Heart left ventricle (tissue), 16 donors: ENCODE measurements at regions not wholly inside any gene's neighbourhood (a gene's known extent, or its start where the extent isn't known, plus 50 kb on each side); places are given as distances from the start of the nearest gene placed in this dataset.

Source experiments
- ATAC-seq, 4 donors: fragments of 200-7000 bp; cut with Tn5 transposase; one replicate each; pipeline ENCODE4 v1.9.1; 2020 to 2022; ENCODE audit warnings: moderate library complexity in 4 of 4, mild to moderate bottlenecking in 3 of 4, moderate number of reproducible peaks in 1 of 4
- DNase-seq, 5 donors: peaks; one replicate each; pipeline ENCODE4 v3.0.0-alpha.2; 2020
- H3K27ac ChIP-seq, 12 donors: fragments of 200-600 bp; sonication (generic) in 4 of 12; one replicate each; pipeline versions ENCODE4 v1.5.0 to v1.8.0; 2016 to 2022; ENCODE audit warnings: mild to moderate bottlenecking in 2 of 12
- H3K27me3 ChIP-seq, 9 donors: fragments of 200-600 bp; sonication (generic) in 2 of 9; one replicate each; pipeline versions ENCODE4 v1.5.1 to v1.8.0; 2016 to 2022; ENCODE audit warnings: mild to moderate bottlenecking in 3 of 9
- H3K36me3 ChIP-seq, 9 donors: fragments of 200-600 bp; sonication (generic) in 2 of 9; one replicate each; pipeline versions ENCODE4 v1.5.0 to v1.8.0; 2018 to 2022; ENCODE audit warnings: mild to moderate bottlenecking in 2 of 9
- H3K4me1 ChIP-seq, 12 donors: fragments of 200-600 bp; sonication (generic) in 4 of 12; one replicate each; pipeline versions ENCODE4 v1.5.0 to v1.8.0; 2016 to 2022; ENCODE audit warnings: mild to moderate bottlenecking in 3 of 12
- H3K4me3 ChIP-seq, 12 donors: fragments of 200-600 bp; sonication (generic) in 4 of 12; one replicate each; pipeline versions ENCODE4 v1.5.0 to v1.8.0; 2017 to 2022; ENCODE audit warnings: mild to moderate bottlenecking in 9 of 12, moderate library complexity in 4 of 12
- H3K9me3 ChIP-seq, 12 donors: fragments of 200-600 bp; sonication (generic) in 4 of 12; one replicate each; pipeline versions ENCODE4 v1.5.0 to v1.8.0; 2016 to 2022; ENCODE audit warnings: mild to moderate bottlenecking in 1 of 12
- POLR2A ChIP-seq, 2 donors: fragments of 450-650 bp; IDR thresholded peaks; one replicate each; pipeline ENCODE4 v1.6.1; 2017; ENCODE audit warnings: antibody characterized with exemption in 2 of 2, mild to moderate bottlenecking in 2 of 2, moderate library complexity in 2 of 2
- WGBS, 4 donors: extraction: QIAGEN DNeasy Blood & Tissue Kit in 2 of 4; methylation state at CpG; one replicate each; pipeline versions ENCODE4 v1.1.5 to v1.1.7; 2013 to 2018; 5-methylcytosine and 5-hydroxymethylcytosine counted together
- intact Hi-C, 10 donors: fragments of 100-400 bp; cut with DNase I; formaldehyde crosslinking; loops; one replicate each; pipeline versions ENCODE4 v1.11.1 to v1.14.2; 2022
- TF ChIP-seq, protein P1 (sequence below), 12 donors: fragments of 200-600 bp; sonication (generic) in 4 of 12; IDR thresholded peaks; one replicate each; pipeline versions ENCODE4 v1.5.0 to v1.8.0; 2018 to 2022; ENCODE audit warnings: antibody characterized with exemption in 12 of 12, mild to moderate bottlenecking in 5 of 12
- donor health status: ischemic (EF 13 %, LVEDD 7.1; RV severe dilation, severe dysfunction).
- donor health status: healthy with polysubstance abuse.
- donor health status: DM: no; HTN: yes; CAD: no.
- donor health status: DM: no; HTN: no; CAD: no.
- donor health status: ischemic (EF 25% LVEDD 6.9; RV normal size, moderate dysfunction).
- donor health status: ischemic (EF 25% LVEDD 5.7; RV mildly dilated, moderate dysfunction).
- donor health status: healthy.
- donor health status: DM: yes; HTN: yes; CAD: no.
- donor health status: ischemic (EF 35%, LVEDD 5.7; RV mildly dilated, moderate dysfunction).
- donor health status: nonischemic (EF 11% LVEDD 7.7; RV severe dilation, severe dysfunction).
- donor health status: DM: yes; HTN: yes; CAD: no.
- donor health status: PGD.
- donor health status: ischemic (EF 29% LVEDD 5.4; RV normal size, mild dysfunction).
- donor health status: nonischemic (EF 23%, LVEDD 6.1; RV moderate dilation, normal function).

DNA sequence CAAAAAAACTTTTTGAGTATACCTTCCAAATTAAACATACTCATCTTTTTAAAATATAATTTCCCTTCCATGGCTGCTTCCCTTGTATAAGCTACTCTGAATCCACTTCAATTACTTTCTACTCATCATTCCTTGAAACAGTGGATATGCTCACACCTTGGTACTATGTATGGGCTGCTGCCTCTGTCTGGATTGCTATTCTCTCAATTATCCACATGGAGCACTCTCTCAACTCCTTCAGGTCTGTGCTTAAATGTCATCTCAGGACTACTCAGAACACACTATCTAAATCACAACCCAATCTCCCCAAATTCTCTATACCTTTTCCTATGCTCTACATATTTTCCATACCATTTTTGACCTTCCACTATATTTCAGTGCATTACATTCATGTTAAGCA is 898.9 kb upstream of the EPHA5 start:
- no peak for ATAC-seq
- H3K27ac ChIP-seq, result no peak overlapping the region
- no peak for TF ChIP-seq POLR2A (IDR thresholded peaks at IDR 0.05)
- TF ChIP-seq, protein P1, sequence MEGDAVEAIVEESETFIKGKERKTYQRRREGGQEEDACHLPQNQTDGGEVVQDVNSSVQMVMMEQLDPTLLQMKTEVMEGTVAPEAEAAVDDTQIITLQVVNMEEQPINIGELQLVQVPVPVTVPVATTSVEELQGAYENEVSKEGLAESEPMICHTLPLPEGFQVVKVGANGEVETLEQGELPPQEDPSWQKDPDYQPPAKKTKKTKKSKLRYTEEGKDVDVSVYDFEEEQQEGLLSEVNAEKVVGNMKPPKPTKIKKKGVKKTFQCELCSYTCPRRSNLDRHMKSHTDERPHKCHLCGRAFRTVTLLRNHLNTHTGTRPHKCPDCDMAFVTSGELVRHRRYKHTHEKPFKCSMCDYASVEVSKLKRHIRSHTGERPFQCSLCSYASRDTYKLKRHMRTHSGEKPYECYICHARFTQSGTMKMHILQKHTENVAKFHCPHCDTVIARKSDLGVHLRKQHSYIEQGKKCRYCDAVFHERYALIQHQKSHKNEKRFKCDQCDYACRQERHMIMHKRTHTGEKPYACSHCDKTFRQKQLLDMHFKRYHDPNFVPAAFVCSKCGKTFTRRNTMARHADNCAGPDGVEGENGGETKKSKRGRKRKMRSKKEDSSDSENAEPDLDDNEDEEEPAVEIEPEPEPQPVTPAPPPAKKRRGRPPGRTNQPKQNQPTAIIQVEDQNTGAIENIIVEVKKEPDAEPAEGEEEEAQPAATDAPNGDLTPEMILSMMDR (IDR thresholded peaks at IDR 0.05), result no peak

DNA sequence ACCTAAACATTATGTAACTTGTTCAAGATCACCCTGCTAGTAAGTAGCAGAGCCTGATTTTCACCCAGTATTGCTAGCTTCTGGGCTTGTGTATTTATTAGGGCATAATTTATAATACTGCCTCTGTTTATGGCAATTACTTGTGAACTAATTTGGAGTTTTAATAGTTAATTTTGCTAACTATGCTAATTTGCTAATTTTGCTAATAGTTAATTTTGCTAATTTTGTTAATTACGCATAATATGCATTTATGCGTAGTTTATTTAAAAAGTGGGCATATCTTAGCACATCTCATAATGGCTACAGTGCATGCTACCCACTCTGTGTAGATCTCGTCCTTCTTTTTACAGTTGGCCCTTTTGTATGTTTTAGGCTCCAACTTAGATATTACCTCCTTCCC is 898.1 kb upstream of the EPHA5 start:
- no peak overlapping the region for H3K27ac ChIP-seq
- no peaks in the 10 kb centered on the region for H3K27me3 ChIP-seq
- no peaks in the 10 kb centered on the region for H3K9me3 ChIP-seq
- H3K4me1 ChIP-seq, result no peaks in the 10 kb centered on the region
- WGBS, 4 donors, result 73 to 92% (median 82%) methylated on average over 3 of the region's 3 CpGs
- TF ChIP-seq, protein P1 (IDR thresholded peaks at IDR 0.05), result no peak
- no peak for TF ChIP-seq POLR2A (IDR thresholded peaks at IDR 0.05)
- ATAC-seq (no peak), DNase-seq (no peak)
- intact Hi-C loops, result no loop called here
- H3K4me3 ChIP-seq, result no peak overlapping the region
- H3K36me3 ChIP-seq, result no peaks in the 10 kb centered on the region

More for the DNA sequence above, 898.9 kb upstream of the EPHA5 start:
- Histone ChIP-seq H3K36me3 (no peaks in the 10 kb centered on the region), H3K27me3 (no peaks in the 10 kb centered on the region), H3K4me1 (no peaks in the 10 kb centered on the region), H3K9me3 (no peaks in the 10 kb centered on the region), H3K4me3 (no peak overlapping the region)
- no peak for DNase-seq
- intact Hi-C loops, result no loop called here

DNA sequence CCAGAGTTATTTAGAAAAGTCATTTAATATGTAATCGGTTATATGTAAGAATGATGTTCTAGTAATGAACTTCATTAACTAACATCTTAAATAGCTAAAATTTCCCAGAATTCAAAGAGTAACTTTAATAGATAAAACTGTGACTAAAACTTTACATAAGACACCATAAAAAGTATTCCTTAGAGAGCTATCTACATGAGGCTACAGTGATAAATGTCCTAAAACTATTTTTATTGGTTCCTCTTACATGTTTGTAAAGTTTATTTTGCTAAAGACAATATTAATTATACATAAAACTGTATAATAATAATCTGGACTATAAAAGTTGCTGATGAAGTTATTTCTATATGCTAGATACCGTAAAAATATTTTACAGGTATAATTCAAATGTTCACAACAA is 897.7 kb upstream of the EPHA5 start:
- DNase-seq (no peak), ATAC-seq (no peak)
- intact Hi-C loops, result no loop called here
- Histone ChIP-seq H3K9me3 (no peaks in the 10 kb centered on the region), H3K4me1 (no peaks in the 10 kb centered on the region), H3K4me3 (no peak overlapping the region), H3K36me3 (no peaks in the 10 kb centered on the region), H3K27ac (no peak overlapping the region), H3K27me3 (no peaks in the 10 kb centered on the region)
- TF ChIP-seq, protein P1 (IDR thresholded peaks at IDR 0.05), result no peak
- no peak for TF ChIP-seq POLR2A (IDR thresholded peaks at IDR 0.05)
- WGBS, 4 donors, result 89 to 93% (median 92%) methylated on average over 2 of the region's 2 CpGs

DNA sequence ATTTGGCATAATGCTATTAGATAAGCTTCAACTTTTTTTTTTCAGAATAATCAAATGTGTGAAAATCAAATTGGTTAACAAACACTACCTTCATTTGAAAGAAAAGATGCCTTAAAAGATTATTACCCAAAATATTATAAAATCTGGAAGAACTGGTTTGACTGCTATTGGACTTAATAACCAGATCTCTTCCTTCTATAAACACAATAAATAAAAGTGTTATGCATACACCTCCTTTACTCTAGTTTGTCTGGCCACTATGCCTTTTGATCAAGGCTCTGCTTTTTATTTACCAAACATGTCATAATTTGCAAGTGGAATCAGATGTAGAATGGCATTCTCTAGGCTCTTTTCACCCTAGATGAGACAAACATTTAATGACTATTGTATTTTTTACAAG is 897.3 kb upstream of the EPHA5 start:
- no peaks in the 10 kb centered on the region for H3K27me3 ChIP-seq
- no peak overlapping the region for H3K4me3 ChIP-seq
- intact Hi-C loops, result no loop called here
- no peaks in the 10 kb centered on the region for H3K36me3 ChIP-seq
- no peak for TF ChIP-seq POLR2A (IDR thresholded peaks at IDR 0.05)
- TF ChIP-seq, protein P1 (IDR thresholded peaks at IDR 0.05), result no peak
- peaks cover 0 to 2% (median 0%) of the 10 kb centered on the region in 12 donors for H3K4me1 ChIP-seq
- no peaks in the 10 kb centered on the region for H3K9me3 ChIP-seq
- ATAC-seq (no peak), DNase-seq (no peak)
- H3K27ac ChIP-seq, result no peak overlapping the region
